MM.1S (cell line): ENCODE measurements at regions not wholly inside any gene's neighbourhood (a gene's known extent, or its start where the extent isn't known, plus 50 kb on each side); places are given as distances from the start of the nearest gene placed in this dataset.

Experiments
- DNase-seq: peaks from one replicate; pipeline ENCODE4 v3.0.0-alpha.2; 2015
- H2AFZ ChIP-seq: fragments of 300-600 bp; sonication (generic); 2 replicates; pipeline ENCODE4 v1.6.0; 2016; ENCODE audit warnings: antibody characterized with exemption, low read length
- H3F3A ChIP-seq: fragments of 300-600 bp; sonication (generic); 2 replicates; pipeline ENCODE4 v1.6.1; 2016; ENCODE audit warnings: mild to moderate bottlenecking, antibody characterized with exemption, low read length, moderate library complexity, mixed read lengths; ENCODE audit not compliant: insufficient read depth
- H3K27ac ChIP-seq: fragments of 300-600 bp; sonication (generic); 2 replicates; pipeline ENCODE4 v1.5.1; 2016; ENCODE audit warnings: mild to moderate bottlenecking, low read length
- H3K27me3 ChIP-seq: fragments of 300-600 bp; sonication (generic); replicated peaks from 2 replicates; pipeline ENCODE4 v1.6.0; 2016; ENCODE audit warnings: low read length; ENCODE audit not compliant: insufficient read depth
- H3K36me3 ChIP-seq: fragments of 300-600 bp; sonication (generic); replicated peaks from 2 replicates; pipeline ENCODE4 v1.6.1; 2016; ENCODE audit warnings: mild to moderate bottlenecking, low read length, mixed read lengths; ENCODE audit not compliant: insufficient read depth
- H3K4me1 ChIP-seq: fragments of 300-600 bp; sonication (generic); 2 replicates; pipeline ENCODE4 v1.6.1; 2016; ENCODE audit warnings: low read length, mixed read lengths
- H3K4me2 ChIP-seq: fragments of 300-600 bp; sonication (generic); 2 replicates; pipeline ENCODE4 v1.6.0; 2016; ENCODE audit warnings: low read depth, low read length
- H3K4me3 ChIP-seq: fragments of 300-600 bp; sonication (generic); 2 replicates; pipeline ENCODE4 v1.5.1; 2016; ENCODE audit warnings: low read length, mixed read lengths
- H3K79me2 ChIP-seq: fragments of 300-600 bp; sonication (generic); 2 replicates; pipeline ENCODE4 v1.6.1; 2016; ENCODE audit warnings: mixed run types, low read length, mixed read lengths
- H3K9ac ChIP-seq: fragments of 300-600 bp; sonication (generic); 2 replicates; pipeline ENCODE4 v1.6.1; 2016; ENCODE audit warnings: low read length, mixed read lengths
- H3K9me2 ChIP-seq: fragments of 300-600 bp; sonication (generic); replicated peaks from 2 replicates; pipeline ENCODE4 v1.6.1; 2016; ENCODE audit warnings: mild to moderate bottlenecking, low read length, mixed read lengths; ENCODE audit not compliant: insufficient read depth
- H3K9me3 ChIP-seq: fragments of 300-600 bp; sonication (generic); replicated peaks from 2 replicates; pipeline ENCODE4 v1.6.1; 2016; ENCODE audit warnings: mild to moderate bottlenecking, low read length, mixed read lengths; ENCODE audit not compliant: insufficient read depth
- H4K20me1 ChIP-seq: fragments of 300-600 bp; sonication (generic); 2 replicates; pipeline ENCODE4 v1.6.1; 2016; ENCODE audit warnings: mild to moderate bottlenecking, low read length, moderate library complexity, mixed read lengths; ENCODE audit not compliant: insufficient read depth
- CTCF ChIP-seq: fragments of 300-600 bp; sonication (generic); IDR thresholded peaks from 2 replicates; pipeline ENCODE4 v1.5.1; 2016; ENCODE audit warnings: antibody characterized with exemption, low read length, mixed read lengths
- EZH2 ChIP-seq: fragments of 300-600 bp; sonication (generic); optimal IDR thresholded peaks from 2 replicates; pipeline ENCODE3; 2017; ENCODE audit warnings: low read depth, mild to moderate bottlenecking, antibody characterized with exemption, low read length, mixed read lengths
- EZH2phosphoT487 ChIP-seq: fragments of 300-600 bp; sonication (generic); IDR thresholded peaks from 2 replicates; pipeline ENCODE4 v1.6.1; 2018; ENCODE audit warnings: antibody characterized with exemption, low read length

GRCh38 chr2:196492946-196493345, 146.6 kb upstream of the CCDC150 start:
- Histone ChIP-seq H3K9me2 (no peaks in the 10 kb centered on the region), H2AFZ (no peak overlapping the region), H3K4me3 (no peak overlapping the region), H3K9ac (no peak overlapping the region), H4K20me1 (no peaks in the 10 kb centered on the region), H3K4me2 (no peak overlapping the region), H3K36me3 (no peaks in the 10 kb centered on the region), H3K9me3 (no peaks in the 10 kb centered on the region), H3K79me2 (no peaks in the 10 kb centered on the region), H3K4me1 (no peaks in the 10 kb centered on the region), H3K27me3 (no peaks in the 10 kb centered on the region), H3K27ac (no peak overlapping the region), H3F3A (no peaks in the 10 kb centered on the region)
- TF ChIP-seq EZH2phosphoT487 (no peak), EZH2 (no peak), CTCF (no peak)
- no peak for DNase-seq

- no peaks in the 10 kb centered on the region for H4K20me1 ChIP-seq
- H3K36me3 ChIP-seq, result no peaks in the 10 kb centered on the region
- H3F3A ChIP-seq, result no peaks in the 10 kb centered on the region
- no peak overlapping the region for H3K9ac ChIP-seq
- H3K4me1 ChIP-seq, result no peaks in the 10 kb centered on the region
- no peaks in the 10 kb centered on the region for H3K9me3 ChIP-seq
- H3K9me2 ChIP-seq, result no peaks in the 10 kb centered on the region
- H3K79me2 ChIP-seq, result no peaks in the 10 kb centered on the region
- no peak for TF ChIP-seq CTCF
- no peak for TF ChIP-seq EZH2
- no peak for TF ChIP-seq EZH2phosphoT487
- H2AFZ ChIP-seq, result no peak overlapping the region
- H3K27me3 ChIP-seq, result no peaks in the 10 kb centered on the region
- H3K4me2 ChIP-seq, result no peak overlapping the region
- H3K4me3 ChIP-seq, result no peak overlapping the region
- H3K27ac ChIP-seq, result no peak overlapping the region
- no peak for DNase-seq
Observed at GRCh38 chr2:196498962-196499361, 140.6 kb upstream of the CCDC150 start.

GRCh38 chr2:196499686-196500085, 139.8 kb upstream of the CCDC150 start:
- Histone ChIP-seq H3K4me3 (no peak overlapping the region), H2AFZ (no peak overlapping the region), H3K9me2 (no peaks in the 10 kb centered on the region), H3F3A (0 out of 2 replicates have a peak, but pooled peaks cover 3% of the 10 kb centered on the region), H3K79me2 (no peaks in the 10 kb centered on the region), H3K4me2 (no peak overlapping the region), H3K9me3 (no peaks in the 10 kb centered on the region), H4K20me1 (no peaks in the 10 kb centered on the region), H3K36me3 (no peaks in the 10 kb centered on the region), H3K4me1 (peaks cover 6% of the 10 kb centered on the region), H3K27me3 (no peaks in the 10 kb centered on the region), H3K9ac (no peak overlapping the region), H3K27ac (no peak overlapping the region)
- DNase-seq, result no peak
- TF ChIP-seq EZH2 (no peak), CTCF (no peak), EZH2phosphoT487 (no peak)
